ENCODE measurements at regions not wholly inside any gene's neighbourhood (a gene's known extent, or its start where the extent isn't known, plus 50 kb on each side); places are given as distances from the start of the nearest gene placed in this dataset.

- no peak for DNase-seq
- no peaks in the 10 kb centered on the region for H3K27me3 ChIP-seq
- H3K4me3 ChIP-seq: no peak overlapping the region
- no peak overlapping the region for H3K27ac ChIP-seq
- H3K4me1 ChIP-seq (ENCODE audit: insufficient read depth): no peaks in the 10 kb centered on the region
- no peaks in the 10 kb centered on the region for H3K9me3 ChIP-seq
- H3K36me3 ChIP-seq: no peaks in the 10 kb centered on the region
- TF ChIP-seq POLR2A (IDR thresholded peaks at IDR 0.05) (no peak), EP300 (IDR thresholded peaks at IDR 0.05) (no peak), CTCF (IDR thresholded peaks at IDR 0.05) (no peak)
- WGBS, 3 donors: 92 to 94% (median 92%) methylated on average over 23 to 24 of the region's 24 CpGs
- intact Hi-C loops (cut with DNase I): no loop called here
These were observed 81.6 kb downstream of the PTGR3 start for GRCh38 chr18:75127143-75128021.

- Histone ChIP-seq H3K4me1 (ENCODE audit: insufficient read depth) (no peaks in the 10 kb centered on the region), H3K36me3 (no peaks in the 10 kb centered on the region), H3K9me3 (no peaks in the 10 kb centered on the region), H3K27ac (no peak overlapping the region), H3K27me3 (no peaks in the 10 kb centered on the region), H3K4me3 (no peak overlapping the region)
- intact Hi-C loops (cut with DNase I): no loop called here
- no peak for DNase-seq
- 63 to 86% (median 66%) methylated on average over 39 to 44 of the region's 44 CpGs for WGBS, 3 donors
- no peak for TF ChIP-seq EP300 (IDR thresholded peaks at IDR 0.05)
- no peak for TF ChIP-seq CTCF (IDR thresholded peaks at IDR 0.05)
- no peak for TF ChIP-seq POLR2A (IDR thresholded peaks at IDR 0.05)
These were observed 83.3 kb downstream of the PTGR3 start for GRCh38 chr18:75125382-75126331.

GRCh38 chr18:75124991-75125381 is 84.0 kb downstream of the PTGR3 start:
- H3K4me1 ChIP-seq (ENCODE audit: insufficient read depth): no peaks in the 10 kb centered on the region
- intact Hi-C loops (cut with DNase I): no loop called here
- H3K9me3 ChIP-seq: no peaks in the 10 kb centered on the region
- DNase-seq: no peak
- WGBS, 3 donors: 70 to 80% (median 72%) methylated on average over 16 of the region's 16 CpGs
- no peak overlapping the region for H3K4me3 ChIP-seq
- H3K27me3 ChIP-seq: no peaks in the 10 kb centered on the region
- H3K27ac ChIP-seq: no peak overlapping the region
- no peaks in the 10 kb centered on the region for H3K36me3 ChIP-seq
- no peak for TF ChIP-seq CTCF (IDR thresholded peaks at IDR 0.05)
- no peak for TF ChIP-seq EP300 (IDR thresholded peaks at IDR 0.05)
- TF ChIP-seq POLR2A (IDR thresholded peaks at IDR 0.05): no peak

- Histone ChIP-seq H3K9me3 (no peaks in the 10 kb centered on the region), H3K36me3 (no peaks in the 10 kb centered on the region), H3K4me3 (no peak overlapping the region), H3K4me1 (ENCODE audit: insufficient read depth) (no peaks in the 10 kb centered on the region), H3K27ac (no peak overlapping the region), H3K27me3 (no peaks in the 10 kb centered on the region)
- TF ChIP-seq CTCF (IDR thresholded peaks at IDR 0.05) (no peak), EP300 (IDR thresholded peaks at IDR 0.05) (no peak), POLR2A (IDR thresholded peaks at IDR 0.05) (no peak)
- intact Hi-C loops (cut with DNase I): no loop called here
- WGBS, 3 donors: 82 to 87% (median 87%) methylated on average over 14 of the region's 14 CpGs
- DNase-seq: no peak
These were observed 84.4 kb downstream of the PTGR3 start for GRCh38 chr18:75124551-75124950.
